Spleen (tissue), 11 donors: ENCODE measurements at regions not wholly inside any gene's neighbourhood (a gene's known extent, or its start where the extent isn't known, plus 50 kb on each side); places are given as distances from the start of the nearest gene placed in this dataset.

Source experiments
- DNase-seq: peaks from one replicate; pipeline ENCODE4 v3.0.0-alpha.2; 2020
- H3K27ac ChIP-seq, 8 donors: fragments of 200-600 bp; sonication (generic) in 7 of 8; 1 replicate in 4 of 8; 2 replicates in 4 of 8; pipeline versions ENCODE4 v1.5.0 to v1.8.0; 2016 to 2021; ENCODE audit warnings: inconsistent platforms in 4 of 8, mild to moderate bottlenecking in 4 of 8, moderate library complexity in 1 of 8
- H3K27me3 ChIP-seq, 7 donors: fragments of 200-600 bp; sonication (generic) in 6 of 7; replicated peaks in 1 of 7; 1 replicate in 4 of 7; 2 replicates in 3 of 7; pipeline versions ENCODE4 v1.5.0 to v1.8.0; 2016 to 2021; ENCODE audit warnings: inconsistent platforms in 3 of 7, mild to moderate bottlenecking in 1 of 7
- H3K36me3 ChIP-seq, 6 donors: fragments of 200-600 bp; sonication (generic) in 5 of 6; 1 replicate in 4 of 6; 2 replicates in 2 of 6; pipeline versions ENCODE4 v1.5.0 to v1.8.0; 2016 to 2021; ENCODE audit warnings: inconsistent platforms in 2 of 6
- H3K4me1 ChIP-seq, 6 donors: fragments of 200-600 bp; sonication (generic) in 5 of 6; 1 replicate in 3 of 6; 2 replicates in 3 of 6; pipeline versions ENCODE4 v1.5.0 to v1.8.0; 2016 to 2021; ENCODE audit warnings: inconsistent platforms in 3 of 6
- H3K4me3 ChIP-seq, 8 donors: fragments of 200-600 bp; sonication (generic) in 7 of 8; 1 replicate in 4 of 8; 2 replicates in 4 of 8; pipeline versions ENCODE4 v1.5.0 to v1.8.0; 2016 to 2021; ENCODE audit warnings: inconsistent platforms in 4 of 8, mild to moderate bottlenecking in 4 of 8, moderate library complexity in 2 of 8
- H3K9me3 ChIP-seq, 8 donors: fragments of 200-600 bp; sonication (generic) in 7 of 8; 1 replicate in 4 of 8; 2 replicates in 4 of 8; pipeline versions ENCODE4 v1.5.0 to v1.8.0; 2016 to 2021; ENCODE audit warnings: inconsistent platforms in 4 of 8
- POLR2A ChIP-seq, 3 donors: fragments of 450-650 bp; IDR thresholded peaks; one replicate each; pipeline ENCODE4 v1.5.1; 2017; ENCODE audit warnings: antibody characterized with exemption in 3 of 3, mild to moderate bottlenecking in 1 of 3
- POLR2AphosphoS5 ChIP-seq, 3 donors: sonication (generic); formaldehyde crosslinking; IDR thresholded peaks; one replicate each; pipeline ENCODE4 v1.5.1; 2017; ENCODE audit warnings: antibody characterized with exemption in 3 of 3
- WGBS, 5 donors: extraction: QIAGEN DNeasy Blood & Tissue Kit in 3 of 5; methylation state at CpG; one replicate each; pipeline versions ENCODE4 v1.1.5 to v1.1.7; 2013 to 2018; 5-methylcytosine and 5-hydroxymethylcytosine counted together
- intact Hi-C: fragments of 100-400 bp; cut with DNase I; formaldehyde crosslinking; loops from one replicate; pipeline ENCODE4 v1.15.0; 2023; ENCODE audit warnings: low total_unique reads
- TF ChIP-seq, protein P1 (sequence below), 11 experiments: fragments of 200-600 bp in 7 of 11; fragments of 450-650 bp in 4 of 11; sonication (generic) in 4 of 11; IDR thresholded peaks in 8 of 11; conservative IDR thresholded peaks in 3 of 11; 1 replicate in 7 of 11; 2 replicates in 4 of 11; pipeline versions ENCODE4 v1.4.0 to v1.8.0; 2016 to 2021; ENCODE audit warnings: antibody characterized with exemption in 11 of 11, inconsistent platforms in 4 of 11, mild to moderate bottlenecking in 1 of 11
- donor health status: healthy with polysubstance abuse.
- donor health status: DM: no; HTN: no; CAD: no; lungs with moderate emphysema.
- donor health status: DM: no; HTN: no; CAD: no.
- donor health status: Bipolar disorder and iron deficiency.
- donor health status: healthy.
- donor health status: DM: no; HTN: no; CAD: no.
- donor health status: DM: yes; HTN: yes; CAD: no.

DNA sequence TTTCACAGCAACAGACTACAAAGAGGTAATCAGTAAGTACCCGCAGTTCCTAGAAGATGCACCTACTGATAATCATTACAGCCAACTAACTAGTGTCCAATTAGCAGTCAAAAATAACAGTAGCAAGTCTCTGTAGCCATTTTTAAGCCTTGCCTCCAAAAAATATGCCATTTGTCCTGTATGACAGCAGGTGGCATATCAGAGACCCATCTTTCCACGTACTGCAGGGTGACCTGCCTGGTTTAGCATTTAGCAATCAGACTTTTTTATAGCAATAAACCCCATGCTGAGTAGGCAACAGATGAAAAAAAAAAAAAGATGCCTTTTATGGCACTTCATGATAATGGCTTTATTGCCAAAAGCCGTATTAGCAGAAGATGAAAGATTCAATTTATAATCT, 155.3 kb upstream of the LSM14A start:
- intact Hi-C loops, result no loop called here
- 59 to 67% (median 62%) methylated on average over 3 of the region's 3 CpGs for WGBS, 5 donors
- Histone ChIP-seq H3K36me3 (no peaks in the 10 kb centered on the region), H3K9me3 (peaks cover 0 to 12% (median under 1%) of the 10 kb centered on the region in 8 donors), H3K27me3 (peaks cover 0 to 49% (median 0%) of the 10 kb centered on the region in 7 donors), H3K4me1 (no peaks in the 10 kb centered on the region), H3K27ac (no peak overlapping the region), H3K4me3 (no peak overlapping the region)
- TF ChIP-seq, protein P1, sequence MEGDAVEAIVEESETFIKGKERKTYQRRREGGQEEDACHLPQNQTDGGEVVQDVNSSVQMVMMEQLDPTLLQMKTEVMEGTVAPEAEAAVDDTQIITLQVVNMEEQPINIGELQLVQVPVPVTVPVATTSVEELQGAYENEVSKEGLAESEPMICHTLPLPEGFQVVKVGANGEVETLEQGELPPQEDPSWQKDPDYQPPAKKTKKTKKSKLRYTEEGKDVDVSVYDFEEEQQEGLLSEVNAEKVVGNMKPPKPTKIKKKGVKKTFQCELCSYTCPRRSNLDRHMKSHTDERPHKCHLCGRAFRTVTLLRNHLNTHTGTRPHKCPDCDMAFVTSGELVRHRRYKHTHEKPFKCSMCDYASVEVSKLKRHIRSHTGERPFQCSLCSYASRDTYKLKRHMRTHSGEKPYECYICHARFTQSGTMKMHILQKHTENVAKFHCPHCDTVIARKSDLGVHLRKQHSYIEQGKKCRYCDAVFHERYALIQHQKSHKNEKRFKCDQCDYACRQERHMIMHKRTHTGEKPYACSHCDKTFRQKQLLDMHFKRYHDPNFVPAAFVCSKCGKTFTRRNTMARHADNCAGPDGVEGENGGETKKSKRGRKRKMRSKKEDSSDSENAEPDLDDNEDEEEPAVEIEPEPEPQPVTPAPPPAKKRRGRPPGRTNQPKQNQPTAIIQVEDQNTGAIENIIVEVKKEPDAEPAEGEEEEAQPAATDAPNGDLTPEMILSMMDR (IDR thresholded peaks at IDR 0.05 in 8 of 11, conservative IDR thresholded peaks at IDR 0.05 in 3 of 11), result no peak
- TF ChIP-seq POLR2A (IDR thresholded peaks at IDR 0.05) (no peak), POLR2AphosphoS5 (IDR thresholded peaks at IDR 0.05) (no peak)
- no peak for DNase-seq

DNA sequence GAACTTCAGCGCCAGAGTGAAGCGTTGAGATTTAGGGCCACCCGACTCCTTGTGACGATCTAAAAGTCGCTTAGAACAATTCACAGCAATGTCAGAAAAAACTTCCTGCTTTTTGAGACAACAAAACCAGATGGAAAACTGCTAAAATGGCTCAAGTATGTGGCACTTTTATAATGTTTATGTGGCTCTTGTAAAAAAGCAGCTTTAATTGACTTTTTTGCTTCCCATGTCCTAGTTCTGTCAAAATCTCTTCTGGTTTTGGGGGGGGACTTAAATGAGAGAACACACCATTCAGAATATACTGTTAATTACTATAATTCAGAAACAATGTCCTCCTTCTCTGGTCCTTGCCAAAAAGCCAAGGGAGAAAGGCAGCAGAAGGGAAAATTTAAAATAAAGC, 154.7 kb upstream of the LSM14A start:
- TF ChIP-seq POLR2A (IDR thresholded peaks at IDR 0.05) (no peak), POLR2AphosphoS5 (IDR thresholded peaks at IDR 0.05) (no peak)
- TF ChIP-seq, protein P1 (IDR thresholded peaks at IDR 0.05 in 8 of 11, conservative IDR thresholded peaks at IDR 0.05 in 3 of 11), result no peak
- 67 to 77% (median 72%) methylated on average over 5 of the region's 5 CpGs for WGBS, 5 donors
- intact Hi-C loops, result no loop called here

DNA sequence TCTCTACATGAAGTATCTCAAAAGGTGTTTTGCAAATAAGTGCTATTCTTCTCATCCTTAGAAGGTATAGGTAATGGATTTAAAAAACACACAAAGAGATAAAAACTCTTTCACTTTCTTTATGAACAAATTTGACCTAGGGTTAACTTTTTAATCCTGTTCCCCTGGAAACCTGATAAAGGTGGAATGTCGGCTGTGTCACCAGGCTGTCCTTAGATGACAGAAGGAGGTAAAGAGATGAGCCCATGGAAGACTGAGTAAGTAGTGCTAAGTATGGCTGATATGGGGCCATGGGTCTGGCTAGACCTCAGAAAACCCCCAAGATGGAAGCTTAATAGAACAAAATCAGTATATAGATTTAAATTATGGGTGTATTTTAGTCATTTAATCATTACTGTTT, 153.8 kb upstream of the LSM14A start:
- peaks cover 0 to 34% (median 0%) of the 10 kb centered on the region in 7 donors for H3K27me3 ChIP-seq
- H3K4me3 ChIP-seq, result no peak overlapping the region
- TF ChIP-seq POLR2A (IDR thresholded peaks at IDR 0.05), result no peak
- TF ChIP-seq, protein P1 (IDR thresholded peaks at IDR 0.05 in 8 of 11, conservative IDR thresholded peaks at IDR 0.05 in 3 of 11), result no peak
- TF ChIP-seq POLR2AphosphoS5 (IDR thresholded peaks at IDR 0.05), result no peak
- intact Hi-C loops, result no loop called here
- WGBS, 5 donors, result 68 to 91% (median 76%) methylated on average over 1 of the region's 1 CpG
- H3K36me3 ChIP-seq, result no peaks in the 10 kb centered on the region
- no peaks in the 10 kb centered on the region for H3K4me1 ChIP-seq
- peaks cover 1 to 27% (median 14%) of the 10 kb centered on the region in 8 donors for H3K9me3 ChIP-seq
- no peak for DNase-seq
- no peak overlapping the region for H3K27ac ChIP-seq

More for the DNA sequence above, 154.7 kb upstream of the LSM14A start:
- H3K27ac ChIP-seq, result no peak overlapping the region
- H3K27me3 ChIP-seq, result peaks cover 0 to 44% (median 0%) of the 10 kb centered on the region in 7 donors
- no peak for DNase-seq
- no peaks in the 10 kb centered on the region for H3K36me3 ChIP-seq
- no peak overlapping the region for H3K4me3 ChIP-seq
- no peaks in the 10 kb centered on the region for H3K4me1 ChIP-seq
- H3K9me3 ChIP-seq, result peaks cover 0 to 18% (median 5%) of the 10 kb centered on the region in 8 donors

DNA sequence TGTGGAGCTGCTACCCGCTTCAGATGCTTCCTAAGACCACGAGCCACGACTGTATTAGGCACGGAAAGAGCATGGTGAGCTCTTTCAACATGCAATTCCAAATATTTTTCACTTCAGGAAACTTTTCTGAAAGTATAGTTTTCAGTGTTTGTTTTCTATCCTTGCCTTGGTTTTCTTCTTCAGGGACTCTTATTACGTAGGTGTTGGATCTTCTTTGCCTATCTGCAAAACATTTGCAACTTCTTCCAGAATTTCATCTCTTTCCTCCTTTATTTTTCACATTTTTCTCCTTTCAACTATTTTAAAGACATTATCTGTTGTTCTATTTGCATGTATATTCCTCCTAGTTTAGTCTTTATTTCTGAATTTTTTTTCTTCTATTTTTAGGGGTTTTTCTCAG, 148.9 kb upstream of the LSM14A start:
- TF ChIP-seq POLR2A (IDR thresholded peaks at IDR 0.05) (no peak), POLR2AphosphoS5 (IDR thresholded peaks at IDR 0.05) (no peak)
- TF ChIP-seq, protein P1 (IDR thresholded peaks at IDR 0.05 in 8 of 11, conservative IDR thresholded peaks at IDR 0.05 in 3 of 11), result no peak
- Histone ChIP-seq H3K27ac (no peak overlapping the region), H3K9me3 (peaks cover 3 to 35% (median 26%) of the 10 kb centered on the region in 8 donors), H3K27me3 (peaks cover 0 to 14% (median 0%) of the 10 kb centered on the region in 7 donors), H3K36me3 (no peaks in the 10 kb centered on the region), H3K4me3 (no peak overlapping the region), H3K4me1 (no peaks in the 10 kb centered on the region)
- DNase-seq, result no peak
- intact Hi-C loops, result no loop called here
- 77 to 90% (median 86%) methylated on average over 5 of the region's 5 CpGs for WGBS, 5 donors
